Fibroblast of skin of right quadriceps (primary cell): ENCODE measurements at regions not wholly inside any gene's neighbourhood (a gene's known extent, or its start where the extent isn't known, plus 50 kb on each side); places are given as distances from the start of the nearest gene placed in this dataset.

Experiments
- DNase-seq: peaks from one replicate; pipeline ENCODE4 v3.0.0-alpha.2; 2013

DNA sequence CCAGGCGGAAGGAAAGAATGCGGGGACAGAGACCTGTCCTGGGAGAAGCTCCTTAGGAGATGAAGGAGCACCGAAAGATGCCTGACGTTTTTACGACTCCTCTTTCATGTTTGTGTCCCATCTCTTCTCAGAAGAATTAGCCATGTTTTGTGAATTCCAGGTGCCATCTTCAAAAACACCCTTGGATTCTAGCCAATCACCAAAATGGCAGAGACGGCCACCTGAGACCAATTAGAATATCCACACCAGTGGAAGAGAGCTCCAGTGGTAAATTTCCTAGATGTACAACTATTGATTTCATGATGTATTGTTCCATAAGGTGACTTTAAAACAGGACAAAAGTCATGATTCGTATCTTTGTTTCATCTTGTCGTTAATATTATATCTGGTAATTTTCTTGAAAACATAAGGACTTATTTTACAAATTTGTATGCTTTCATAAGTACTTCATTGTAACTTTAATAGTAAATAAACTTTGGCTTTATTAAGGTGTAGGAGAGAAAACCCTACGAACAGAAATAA is 62.3 kb upstream of the NUDT4 start:
- DNase-seq, result no peak

DNA sequence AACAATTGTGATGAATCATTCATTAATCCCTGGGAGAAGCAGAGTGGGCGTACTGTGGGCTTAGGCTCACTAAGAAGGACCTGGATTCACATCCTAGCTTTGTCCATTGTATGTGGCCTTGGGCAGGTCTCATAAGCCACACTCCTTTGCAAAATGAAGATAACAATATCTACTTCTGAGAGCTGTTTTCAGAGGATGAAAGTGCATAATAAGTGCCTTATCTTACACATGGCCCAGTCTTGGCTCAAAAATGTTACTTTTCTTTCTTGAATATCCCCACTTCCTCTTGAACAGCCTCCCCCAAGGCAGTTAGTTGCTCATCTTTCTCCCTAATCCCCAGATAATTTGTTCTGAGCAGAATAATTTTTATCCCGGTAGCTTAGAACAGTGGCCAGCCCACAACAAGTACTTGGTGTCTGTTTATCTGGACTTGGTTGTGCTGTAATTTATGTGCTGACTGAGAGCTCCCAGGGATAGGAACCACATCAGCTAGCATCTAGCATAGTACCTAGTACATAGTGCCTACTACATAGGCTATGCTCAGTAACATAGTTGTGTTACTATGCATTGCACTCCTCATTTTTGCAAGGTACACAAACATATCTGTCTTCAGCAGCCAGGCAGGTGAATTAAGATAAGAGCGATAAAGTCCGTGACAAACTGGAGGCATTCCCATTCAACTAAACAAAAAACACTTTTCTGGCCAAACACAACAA is 61.7 kb upstream of the NUDT4 start:
- no peak for DNase-seq

DNA sequence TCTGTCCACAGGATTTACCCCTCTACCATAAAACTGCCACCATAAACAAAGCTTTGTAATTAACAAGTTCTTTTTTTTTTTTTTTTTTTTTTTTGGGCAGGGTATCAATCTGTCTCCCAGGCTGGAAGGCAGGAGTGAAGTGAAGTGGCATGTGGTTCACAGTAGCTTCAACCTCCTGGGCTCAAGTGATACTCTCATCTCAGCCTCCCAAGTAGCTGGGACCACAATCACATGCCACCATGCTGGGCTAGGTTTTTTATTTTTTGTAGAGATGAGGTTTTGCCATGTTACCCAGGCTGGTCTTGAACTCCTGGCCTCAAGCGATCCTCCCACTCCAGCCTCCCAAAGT is 61.1 kb upstream of the NUDT4 start:
- DNase-seq, result no peak

- DNase-seq, result no peak
Observed at GRCh38 chr12:93317227-93317626, 60.5 kb upstream of the NUDT4 start.

DNA sequence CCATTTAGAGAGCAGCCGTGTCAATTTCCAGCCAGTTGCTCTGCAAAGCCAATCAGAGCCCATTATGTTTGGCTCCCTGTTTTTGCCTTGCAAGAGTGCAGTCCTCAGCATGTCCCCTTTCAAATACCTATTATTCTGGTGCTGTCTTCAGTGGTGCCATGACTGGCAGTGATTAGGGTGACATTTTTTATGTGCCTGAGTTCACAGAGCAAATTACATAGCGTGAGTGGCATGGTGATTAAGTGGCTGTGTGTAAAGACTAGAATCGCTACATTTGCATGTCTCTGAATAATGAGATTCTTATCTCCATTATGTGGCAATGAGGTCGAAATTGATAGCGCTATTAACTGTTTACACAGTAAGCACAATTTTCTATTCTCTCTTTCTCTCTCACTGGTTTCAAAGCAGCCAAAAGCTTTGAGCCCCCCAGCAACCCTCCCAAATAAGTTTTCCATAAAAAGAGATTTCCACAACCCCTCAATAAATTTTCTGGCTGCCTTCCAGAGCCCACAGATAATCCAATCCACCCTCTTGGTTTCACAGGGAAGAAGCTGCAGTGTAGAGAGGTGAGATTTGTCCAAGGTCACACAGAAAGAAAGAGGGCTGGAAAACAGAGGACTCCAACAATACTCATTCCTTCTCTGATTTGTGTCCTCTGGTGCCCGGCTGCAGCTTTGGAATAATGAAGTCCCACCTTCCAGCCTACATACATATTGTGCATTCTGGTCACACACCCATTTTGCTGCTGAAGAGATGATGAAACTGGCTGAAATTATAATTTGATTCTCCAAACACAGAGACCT is 58.8 kb upstream of the NUDT4 start:
- peak; percentile 11 for DNase-seq

DNA sequence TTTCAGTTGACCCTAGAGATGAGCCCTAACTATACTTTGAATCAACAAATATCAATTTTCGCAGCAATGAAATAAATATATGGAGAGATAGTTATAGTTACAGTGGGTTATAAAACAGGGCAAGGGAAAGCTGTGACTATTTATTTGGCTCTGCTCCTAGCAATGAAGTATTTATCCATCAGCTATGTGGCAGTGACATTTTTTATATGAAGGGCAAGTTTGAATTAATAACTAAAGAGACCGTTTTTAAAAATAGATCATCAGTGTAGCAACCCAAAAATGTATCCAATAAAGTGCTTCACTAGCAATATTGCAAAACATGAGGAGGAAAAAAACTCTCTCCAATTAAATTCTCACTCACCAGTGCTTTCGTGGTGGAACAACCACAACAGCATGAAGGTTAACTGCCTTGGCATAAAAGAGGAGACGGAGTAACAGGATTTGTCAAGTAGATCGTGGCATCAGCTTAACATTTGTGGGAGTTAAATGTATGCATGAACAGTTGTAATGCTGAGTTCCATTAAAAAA is 58.1 kb upstream of the NUDT4 start:
- DNase-seq, result peak; percentile 36

DNA sequence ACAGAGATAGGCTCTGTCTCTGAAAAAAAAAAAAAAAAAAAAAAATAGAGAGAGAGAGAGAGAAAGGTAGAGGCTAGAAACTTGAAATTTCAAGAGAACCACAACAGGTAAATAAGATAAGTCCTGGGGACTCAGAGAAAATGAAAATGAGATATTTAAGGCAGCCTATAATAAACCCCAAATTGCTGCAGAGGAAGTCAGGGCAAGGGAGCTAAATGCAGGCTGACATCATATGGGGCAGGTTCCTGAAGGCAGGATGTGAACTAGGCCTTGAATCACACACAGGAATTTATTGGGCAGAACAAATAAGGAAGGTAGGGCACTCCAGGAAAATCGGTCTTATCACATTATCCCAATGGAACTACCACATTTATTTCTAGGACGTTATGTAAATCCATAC is 54.9 kb upstream of the NUDT4 start:
- DNase-seq, result peak; percentile 38

- peak; percentile 17 for DNase-seq
Observed at GRCh38 chr12:93323625-93324329, 53.9 kb upstream of the NUDT4 start.

DNA sequence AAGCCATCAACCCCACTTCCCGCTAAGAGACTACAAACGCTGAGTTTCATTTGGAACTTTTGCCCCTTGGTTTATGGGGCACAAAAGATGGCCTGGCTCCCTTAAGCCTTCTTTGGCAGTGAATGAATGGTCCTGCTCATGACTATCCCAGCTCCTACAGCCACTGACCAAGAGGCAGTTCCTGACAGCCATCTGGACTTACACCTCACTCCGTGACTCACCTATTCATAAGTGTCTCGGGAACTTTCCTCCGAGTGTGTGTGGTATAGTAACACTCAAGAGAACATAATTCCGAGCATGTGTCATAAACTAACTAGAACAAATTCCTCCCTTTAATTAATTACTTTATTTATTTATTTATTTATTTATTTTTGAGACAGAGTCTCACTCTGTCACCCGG is 51.9 kb upstream of the NUDT4 start:
- DNase-seq, result peak; percentile 46
